Stimulated activated CD4-positive, alpha-beta T cell treated with anti-CD3 and anti-CD28 coated beads, Interleukin-1b, Interleukin-23, amount 100 ng/mL, for 48 hours (primary cell): ENCODE measurements at regions not wholly inside any gene's neighbourhood (a gene's known extent, or its start where the extent isn't known, plus 50 kb on each side); places are given as distances from the start of the nearest gene placed in this dataset.

Source experiments
- DNase-seq: peaks from one replicate; pipeline ENCODE4 v3.0.0-alpha.2; 2020

GRCh38 chr7:155999631-156000489, 187.6 kb upstream of the SHH start:
- no peak for DNase-seq

- DNase-seq, result no peak
Measured at GRCh38 chr7:155998766-155999630, 186.7 kb upstream of the SHH start.

- peak; percentile 30 for DNase-seq
Measured at GRCh38 chr7:155998328-155998691, 186.0 kb upstream of the SHH start.

GRCh38 chr7:155997431-155998327, 185.4 kb upstream of the SHH start:
- DNase-seq, result no peak

- no peak for DNase-seq
Measured at GRCh38 chr7:155996718-155997280, 184.5 kb upstream of the SHH start.

GRCh38 chr7:155995183-155995612, 182.9 kb upstream of the SHH start:
- no peak for DNase-seq

GRCh38 chr7:155994279-155994811, 182.1 kb upstream of the SHH start:
- no peak for DNase-seq

GRCh38 chr7:155993420-155994278, 181.4 kb upstream of the SHH start:
- no peak for DNase-seq

- no peak for DNase-seq
Measured at GRCh38 chr7:155992974-155993373, 180.7 kb upstream of the SHH start.

GRCh38 chr7:155992538-155992937, 180.3 kb upstream of the SHH start:
- DNase-seq, result no peak

GRCh38 chr7:155992107-155992506, 179.8 kb upstream of the SHH start:
- DNase-seq, result no peak

- DNase-seq, result no peak
Measured at GRCh38 chr7:155991470-155991869, 179.2 kb upstream of the SHH start.

- DNase-seq, result no peak
Measured at GRCh38 chr7:155988416-155988815, 176.2 kb upstream of the SHH start.

- no peak for DNase-seq
Measured at GRCh38 chr7:155987681-155988235, 175.5 kb upstream of the SHH start.

GRCh38 chr7:155986497-155987160, 174.4 kb upstream of the SHH start:
- no peak for DNase-seq

- DNase-seq, result no peak
Measured at GRCh38 chr7:155985518-155986250, 173.4 kb upstream of the SHH start.

GRCh38 chr7:155984609-155985405, 172.5 kb upstream of the SHH start:
- DNase-seq, result no peak

- no peak for DNase-seq
Measured at GRCh38 chr7:155984028-155984580, 171.8 kb upstream of the SHH start.
